Peyer's patch (tissue), 4 donors: ENCODE measurements at regions not wholly inside any gene's neighbourhood (a gene's known extent, or its start where the extent isn't known, plus 50 kb on each side); places are given as distances from the start of the nearest gene placed in this dataset.

Source experiments
- DNase-seq, 3 donors: peaks; one replicate each; pipeline ENCODE4 v3.0.0-alpha.2; 2017 to 2019
- H3K27ac ChIP-seq, 4 donors: fragments of 200-600 bp; sonication (generic); one replicate each; pipeline ENCODE4 v1.5.1; 2016 to 2019
- H3K27me3 ChIP-seq, 2 donors: fragments of 200-600 bp; sonication (generic); one replicate each; pipeline ENCODE4 v1.5.1; 2019
- H3K36me3 ChIP-seq, 3 donors: fragments of 200-600 bp; sonication (generic); one replicate each; pipeline ENCODE4 v1.5.1; 2016 to 2019
- H3K4me1 ChIP-seq, 4 donors: fragments of 200-600 bp; sonication (generic); one replicate each; pipeline ENCODE4 v1.5.1; 2016 to 2019
- H3K4me3 ChIP-seq, 4 donors: fragments of 200-600 bp; sonication (generic); 1 replicate in 3 of 4; 2 replicates in 1 of 4; pipeline ENCODE4 v1.5.1; 2016 to 2019; ENCODE audit warnings: mild to moderate bottlenecking in 1 of 4
- H3K9me3 ChIP-seq, 4 donors: fragments of 200-600 bp; sonication (generic); one replicate each; pipeline ENCODE4 v1.5.1; 2016 to 2019; ENCODE audit warnings: mild to moderate bottlenecking in 1 of 4
- CTCF ChIP-seq, 6 experiments: fragments of 450-650 bp in 4 of 6; fragments of 200-600 bp in 2 of 6; sonication (generic) in 1 of 6; IDR thresholded peaks; one replicate each; pipeline ENCODE4 v1.5.1; 2017 to 2019; ENCODE audit warnings: antibody characterized with exemption in 6 of 6, mild to moderate bottlenecking in 3 of 6, moderate library complexity in 1 of 6
- POLR2A ChIP-seq, 2 donors: fragments of 450-650 bp; IDR thresholded peaks; one replicate each; pipeline ENCODE4 v1.5.1; 2017; ENCODE audit warnings: antibody characterized with exemption in 2 of 2, mild to moderate bottlenecking in 2 of 2, moderate library complexity in 2 of 2

- no peaks in the 10 kb centered on the region for H3K9me3 ChIP-seq
- no peaks in the 10 kb centered on the region for H3K4me1 ChIP-seq
- no peak for DNase-seq
- H3K27ac ChIP-seq: no peak overlapping the region
- no peaks in the 10 kb centered on the region for H3K36me3 ChIP-seq
- TF ChIP-seq POLR2A (IDR thresholded peaks at IDR 0.05): no peak
- no peak for TF ChIP-seq CTCF (IDR thresholded peaks at IDR 0.05)
- no peaks in the 10 kb centered on the region for H3K27me3 ChIP-seq
- no peak overlapping the region for H3K4me3 ChIP-seq
Observed at GRCh38 chr11:134696455-134696854, 284.4 kb upstream of the B3GAT1 start.

- Histone ChIP-seq H3K27ac (no peak overlapping the region), H3K4me3 (no peak overlapping the region), H3K36me3 (no peaks in the 10 kb centered on the region), H3K4me1 (no peaks in the 10 kb centered on the region), H3K9me3 (no peaks in the 10 kb centered on the region), H3K27me3 (no peaks in the 10 kb centered on the region)
- TF ChIP-seq POLR2A (IDR thresholded peaks at IDR 0.05) (no peak), CTCF (IDR thresholded peaks at IDR 0.05) (no peak)
- no peak for DNase-seq
Observed at GRCh38 chr11:134691985-134692384, 279.9 kb upstream of the B3GAT1 start.

- H3K4me1 ChIP-seq: no peaks in the 10 kb centered on the region
- H3K27me3 ChIP-seq: no peaks in the 10 kb centered on the region
- DNase-seq: no peak
- TF ChIP-seq POLR2A (IDR thresholded peaks at IDR 0.05) (no peak), CTCF (IDR thresholded peaks at IDR 0.05) (no peak)
- H3K27ac ChIP-seq: no peak overlapping the region
- H3K9me3 ChIP-seq: no peaks in the 10 kb centered on the region
- H3K36me3 ChIP-seq: no peaks in the 10 kb centered on the region
- H3K4me3 ChIP-seq: no peak overlapping the region
Observed at GRCh38 chr11:134691295-134691873, 279.3 kb upstream of the B3GAT1 start.

- H3K27me3 ChIP-seq: no peaks in the 10 kb centered on the region
- H3K4me1 ChIP-seq: no peaks in the 10 kb centered on the region
- H3K4me3 ChIP-seq: no peak overlapping the region
- DNase-seq: no peak
- no peaks in the 10 kb centered on the region for H3K9me3 ChIP-seq
- H3K36me3 ChIP-seq: no peaks in the 10 kb centered on the region
- no peak overlapping the region for H3K27ac ChIP-seq
- TF ChIP-seq CTCF (IDR thresholded peaks at IDR 0.05) (no peak), POLR2A (IDR thresholded peaks at IDR 0.05) (no peak)
Observed at GRCh38 chr11:134689886-134690285, 277.8 kb upstream of the B3GAT1 start.

- Histone ChIP-seq H3K27ac (no peak overlapping the region), H3K4me3 (no peak overlapping the region), H3K4me1 (no peaks in the 10 kb centered on the region), H3K27me3 (no peaks in the 10 kb centered on the region), H3K36me3 (no peaks in the 10 kb centered on the region), H3K9me3 (no peaks in the 10 kb centered on the region)
- no peak for TF ChIP-seq CTCF (IDR thresholded peaks at IDR 0.05)
- TF ChIP-seq POLR2A (IDR thresholded peaks at IDR 0.05): no peak
- DNase-seq: no peak
Observed at GRCh38 chr11:134687548-134687947, 275.5 kb upstream of the B3GAT1 start.
